Cardiac muscle cell (in vitro differentiated cells and primary cell): ENCODE measurements at regions not wholly inside any gene's neighbourhood (a gene's known extent, or its start where the extent isn't known, plus 50 kb on each side); places are given as distances from the start of the nearest gene placed in this dataset.

Experiments used
- DNase-seq, 2 donors: peaks; one replicate each; pipeline versions ENCODE4 v3.0.0 to v3.0.0-alpha.2; 2010 to 2017; ENCODE audit warnings: low read depth in 1 of 2, low spot score in 1 of 2
- H3K27ac ChIP-seq: fragments of 200-600 bp; sonication (generic); 2 replicates; pipeline ENCODE4 v1.5.1; 2016
- H3K27me3 ChIP-seq: fragments of 200-600 bp; sonication (generic); 2 replicates; pipeline ENCODE4 v1.6.0; 2016; ENCODE audit warnings: control low read depth
- H3K36me3 ChIP-seq: fragments of 200-600 bp; sonication (generic); 2 replicates; pipeline ENCODE4 v1.5.1; 2016; ENCODE audit warnings: control low read depth
- H3K4me1 ChIP-seq: fragments of 200-600 bp; sonication (generic); 2 replicates; pipeline ENCODE4 v1.8.1; 2017; ENCODE audit warnings: low read depth, mild to moderate bottlenecking, mixed run types
- H3K4me3 ChIP-seq: fragments of 200-600 bp; sonication (generic); 2 replicates; pipeline ENCODE4 v1.5.1; 2016; ENCODE audit warnings: mild to moderate bottlenecking
- H3K9me3 ChIP-seq: fragments of 200-600 bp; sonication (generic); 2 replicates; pipeline ENCODE4 v1.5.1; 2017; ENCODE audit warnings: low read depth, mild to moderate bottlenecking, control low read depth
- TF ChIP-seq, protein P1 (sequence below): IDR thresholded peaks from 2 replicates; pipeline ENCODE4 v1.5.1; 2012; ENCODE audit warnings: low read depth, mild to moderate bottlenecking, low read length

DNA sequence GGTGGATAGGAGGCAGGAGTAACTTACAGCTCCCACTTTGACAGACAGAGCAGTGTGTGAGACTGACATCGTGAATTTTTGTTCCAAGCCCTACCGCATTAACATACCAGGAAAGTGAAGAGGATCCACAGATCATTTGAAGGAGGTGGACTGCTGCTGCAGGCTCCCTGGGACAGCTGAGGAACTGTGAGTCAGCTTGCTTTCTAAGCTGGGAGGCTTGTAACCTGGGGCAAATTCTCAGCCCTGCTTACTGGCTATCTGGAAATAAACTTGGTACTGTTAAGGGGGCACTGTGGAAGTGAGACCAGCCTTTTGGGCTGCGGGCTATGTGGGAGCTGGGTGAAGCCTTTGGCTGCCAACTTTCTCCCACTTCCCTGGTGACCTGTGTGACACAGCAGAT is 1202.5 kb downstream of the DNAJB9 start:
- Histone ChIP-seq H3K4me3 (no peak overlapping the region), H3K4me1 (no peaks in the 10 kb centered on the region), H3K27me3 (no peaks in the 10 kb centered on the region), H3K27ac (no peak overlapping the region), H3K9me3 (no peaks in the 10 kb centered on the region), H3K36me3 (no peaks in the 10 kb centered on the region)
- no peak for DNase-seq
- TF ChIP-seq, protein P1, sequence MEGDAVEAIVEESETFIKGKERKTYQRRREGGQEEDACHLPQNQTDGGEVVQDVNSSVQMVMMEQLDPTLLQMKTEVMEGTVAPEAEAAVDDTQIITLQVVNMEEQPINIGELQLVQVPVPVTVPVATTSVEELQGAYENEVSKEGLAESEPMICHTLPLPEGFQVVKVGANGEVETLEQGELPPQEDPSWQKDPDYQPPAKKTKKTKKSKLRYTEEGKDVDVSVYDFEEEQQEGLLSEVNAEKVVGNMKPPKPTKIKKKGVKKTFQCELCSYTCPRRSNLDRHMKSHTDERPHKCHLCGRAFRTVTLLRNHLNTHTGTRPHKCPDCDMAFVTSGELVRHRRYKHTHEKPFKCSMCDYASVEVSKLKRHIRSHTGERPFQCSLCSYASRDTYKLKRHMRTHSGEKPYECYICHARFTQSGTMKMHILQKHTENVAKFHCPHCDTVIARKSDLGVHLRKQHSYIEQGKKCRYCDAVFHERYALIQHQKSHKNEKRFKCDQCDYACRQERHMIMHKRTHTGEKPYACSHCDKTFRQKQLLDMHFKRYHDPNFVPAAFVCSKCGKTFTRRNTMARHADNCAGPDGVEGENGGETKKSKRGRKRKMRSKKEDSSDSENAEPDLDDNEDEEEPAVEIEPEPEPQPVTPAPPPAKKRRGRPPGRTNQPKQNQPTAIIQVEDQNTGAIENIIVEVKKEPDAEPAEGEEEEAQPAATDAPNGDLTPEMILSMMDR, result no peak

DNA sequence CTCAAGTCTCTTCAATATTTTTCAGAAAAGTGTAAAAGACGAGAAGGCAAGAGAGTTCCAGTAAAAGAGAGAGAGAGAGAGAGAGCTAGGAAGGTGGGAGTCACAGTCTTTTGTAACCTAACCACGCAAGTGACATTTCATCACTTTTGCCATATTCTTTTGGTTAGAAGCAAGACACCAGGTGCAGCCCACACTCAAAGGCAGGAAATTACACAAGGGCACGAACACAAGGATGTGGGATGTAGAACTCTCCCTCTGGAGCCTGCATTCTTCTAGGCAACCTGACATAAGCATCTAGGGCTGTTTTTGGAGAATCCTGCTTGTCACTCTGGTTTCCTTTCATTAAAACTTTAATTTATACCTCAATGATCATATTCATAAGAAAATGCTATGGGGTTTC is 1213.1 kb downstream of the DNAJB9 start:
- TF ChIP-seq, protein P1, result no peak
- no peaks in the 10 kb centered on the region for H3K27me3 ChIP-seq
- H3K9me3 ChIP-seq, result no peaks in the 10 kb centered on the region
- H3K4me3 ChIP-seq, result no peak overlapping the region
- DNase-seq, result no peak
- no peaks in the 10 kb centered on the region for H3K4me1 ChIP-seq
- H3K36me3 ChIP-seq, result no peaks in the 10 kb centered on the region
- H3K27ac ChIP-seq, result no peak overlapping the region

DNA sequence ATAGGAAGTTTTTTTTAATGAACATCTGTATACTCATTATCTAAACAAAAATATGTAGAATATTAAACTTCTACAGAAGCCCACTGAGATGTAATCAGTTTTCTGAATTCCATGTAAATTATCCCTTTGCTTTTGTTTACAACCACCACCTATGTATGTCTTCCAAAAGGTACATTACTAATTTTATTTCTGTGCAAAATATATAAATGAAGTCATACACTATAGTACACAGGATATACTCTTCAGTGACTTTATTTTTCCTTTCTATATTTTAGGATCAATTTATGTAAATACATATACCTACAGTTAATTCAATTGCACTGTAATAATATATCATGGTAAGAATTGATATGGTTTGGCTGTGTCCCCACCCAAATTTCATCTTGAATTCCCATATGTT is 1236.9 kb downstream of the DNAJB9 start:
- no peak for DNase-seq
- no peaks in the 10 kb centered on the region for H3K27me3 ChIP-seq
- H3K4me1 ChIP-seq, result no peaks in the 10 kb centered on the region
- no peak overlapping the region for H3K4me3 ChIP-seq
- no peaks in the 10 kb centered on the region for H3K9me3 ChIP-seq
- TF ChIP-seq, protein P1, result no peak
- H3K36me3 ChIP-seq, result no peaks in the 10 kb centered on the region
- H3K27ac ChIP-seq, result no peak overlapping the region

DNA sequence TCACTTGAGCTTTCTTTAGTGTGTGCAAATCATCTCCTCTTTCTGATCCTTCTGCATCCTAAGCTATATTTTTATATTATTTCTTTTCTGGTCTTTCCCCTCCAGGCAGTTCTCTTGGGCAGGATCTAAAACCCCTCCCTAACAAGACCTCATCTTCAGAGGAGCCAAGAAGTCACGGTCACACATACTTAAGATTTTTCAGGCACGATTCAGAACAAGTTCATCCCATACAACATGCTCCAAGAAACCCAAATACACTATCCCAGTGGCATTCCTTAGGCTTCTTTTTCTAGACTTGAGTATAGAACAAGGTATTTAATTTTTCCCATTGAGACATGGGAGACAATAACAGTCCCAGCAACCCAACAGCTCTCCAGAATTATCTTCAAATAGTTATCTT is 1251.5 kb downstream of the DNAJB9 start:
- H3K27ac ChIP-seq, result no peak overlapping the region
- no peak for DNase-seq
- no peaks in the 10 kb centered on the region for H3K36me3 ChIP-seq
- no peaks in the 10 kb centered on the region for H3K9me3 ChIP-seq
- no peak overlapping the region for H3K4me3 ChIP-seq
- no peaks in the 10 kb centered on the region for H3K27me3 ChIP-seq
- TF ChIP-seq, protein P1, result no peak
- H3K4me1 ChIP-seq, result no peaks in the 10 kb centered on the region

GRCh38 chr7:109834851-109835250 is 1256.1 kb upstream of the LRRN3 start:
- Histone ChIP-seq H3K27me3 (no peaks in the 10 kb centered on the region), H3K9me3 (no peaks in the 10 kb centered on the region), H3K4me3 (no peak overlapping the region), H3K4me1 (no peaks in the 10 kb centered on the region), H3K36me3 (no peaks in the 10 kb centered on the region), H3K27ac (no peak overlapping the region)
- TF ChIP-seq, protein P1, result no peak
- no peak for DNase-seq

GRCh38 chr7:109835577-109835976 is 1255.3 kb upstream of the LRRN3 start:
- no peaks in the 10 kb centered on the region for H3K27me3 ChIP-seq
- no peaks in the 10 kb centered on the region for H3K36me3 ChIP-seq
- H3K4me1 ChIP-seq, result no peaks in the 10 kb centered on the region
- H3K9me3 ChIP-seq, result no peaks in the 10 kb centered on the region
- no peak for DNase-seq
- H3K27ac ChIP-seq, result no peak overlapping the region
- no peak overlapping the region for H3K4me3 ChIP-seq
- TF ChIP-seq, protein P1, result no peak
